Kidney (tissue), 13 donors: ENCODE measurements at regions not wholly inside any gene's neighbourhood (a gene's known extent, or its start where the extent isn't known, plus 50 kb on each side); places are given as distances from the start of the nearest gene placed in this dataset.
A peak's percentile ranks its signal among the peaks of the same experiment; 100 is the strongest.

Experiments
- DNase-seq, 5 donors: peaks; one replicate each; pipeline ENCODE4 v3.0.0-alpha.2; 2013 to 2020
- FAIRE-seq: peaks from 2 replicates; lab custom pipeline; 2012; peaks lifted over from hg19 to GRCh38; lab: Jason Lieb, UNC
- H3K27ac ChIP-seq, 2 donors: one replicate each; pipeline ENCODE4 v1.7.0; 2013; ENCODE audit warnings: low read depth in 2 of 2, low read length in 2 of 2, inconsistent platforms in 1 of 2
- H3K27me3 ChIP-seq: one replicate; pipeline ENCODE4 v1.7.1; 2013; ENCODE audit warnings: low read length, inconsistent platforms; ENCODE audit not compliant: control insufficient read depth, insufficient read depth
- H3K36me3 ChIP-seq, 3 donors: one replicate each; pipeline versions ENCODE4 v1.7.0 to v1.7.1; 2013; ENCODE audit warnings: low read length in 3 of 3, control low read depth in 1 of 3, inconsistent platforms in 1 of 3; ENCODE audit not compliant: insufficient read depth in 3 of 3, control insufficient read depth in 2 of 3
- H3K4me1 ChIP-seq, 3 donors: one replicate each; pipeline versions ENCODE4 v1.7.0 to v1.7.1; 2013; ENCODE audit warnings: low read length in 3 of 3, inconsistent platforms in 1 of 3, low read depth in 1 of 3; ENCODE audit not compliant: control insufficient read depth in 2 of 3, insufficient read depth in 2 of 3
- H3K4me3 ChIP-seq, 3 donors: one replicate each; pipeline versions ENCODE4 v1.7.0 to v1.8.1; 2013; ENCODE audit warnings: low read length in 3 of 3, control low read depth in 1 of 3, inconsistent platforms in 1 of 3
- H3K9ac ChIP-seq, 3 donors: one replicate each; pipeline versions ENCODE4 v1.7.0 to v1.7.1; 2013; ENCODE audit warnings: low read length in 3 of 3, control low read depth in 1 of 3, inconsistent platforms in 1 of 3
- H3K9me3 ChIP-seq, 3 donors: one replicate each; pipeline versions ENCODE4 v1.7.0 to v1.7.1; 2013; ENCODE audit warnings: low read length in 3 of 3, control low read depth in 1 of 3, inconsistent platforms in 1 of 3; ENCODE audit not compliant: control insufficient read depth in 2 of 3, insufficient read depth in 1 of 3
- intact Hi-C: fragments of 100-400 bp; cut with DNase I; formaldehyde crosslinking; loops from one replicate; pipeline ENCODE4 v1.11.1; 2022
- TF ChIP-seq, protein P1 (sequence below): IDR thresholded peaks from 3 replicates; pipeline ENCODE4 v1.5.1; 2012; ENCODE audit warnings: mild to moderate bottlenecking, moderate library complexity, borderline replicate concordance; ENCODE audit not compliant: insufficient read depth; ENCODE audit errors: extremely low read depth
- donor health status: control.
- donor health status: control.
- donor health status: control.
- donor health status: control.
- donor health status: control.
- donor health status: DM: yes; HTN: yes; CAD: no.
- donor health status: Normal renal cell carcinoma (clear cell type).

GRCh38 chr4:159697322-159698283, 594.7 kb downstream of the RAPGEF2 start:
- DNase-seq = peak in 1 of 5 donors; percentile 3
- Histone ChIP-seq H3K27me3 (no peaks in the 10 kb centered on the region), H3K9ac (no peak overlapping the region), H3K4me1 (no peaks in the 10 kb centered on the region), H3K9me3 (peaks cover 0 to 10% (median 0%) of the 10 kb centered on the region in 3 donors), H3K36me3 (no peaks in the 10 kb centered on the region), H3K27ac (no peak overlapping the region), H3K4me3 (no peak overlapping the region)
- TF ChIP-seq, protein P1, sequence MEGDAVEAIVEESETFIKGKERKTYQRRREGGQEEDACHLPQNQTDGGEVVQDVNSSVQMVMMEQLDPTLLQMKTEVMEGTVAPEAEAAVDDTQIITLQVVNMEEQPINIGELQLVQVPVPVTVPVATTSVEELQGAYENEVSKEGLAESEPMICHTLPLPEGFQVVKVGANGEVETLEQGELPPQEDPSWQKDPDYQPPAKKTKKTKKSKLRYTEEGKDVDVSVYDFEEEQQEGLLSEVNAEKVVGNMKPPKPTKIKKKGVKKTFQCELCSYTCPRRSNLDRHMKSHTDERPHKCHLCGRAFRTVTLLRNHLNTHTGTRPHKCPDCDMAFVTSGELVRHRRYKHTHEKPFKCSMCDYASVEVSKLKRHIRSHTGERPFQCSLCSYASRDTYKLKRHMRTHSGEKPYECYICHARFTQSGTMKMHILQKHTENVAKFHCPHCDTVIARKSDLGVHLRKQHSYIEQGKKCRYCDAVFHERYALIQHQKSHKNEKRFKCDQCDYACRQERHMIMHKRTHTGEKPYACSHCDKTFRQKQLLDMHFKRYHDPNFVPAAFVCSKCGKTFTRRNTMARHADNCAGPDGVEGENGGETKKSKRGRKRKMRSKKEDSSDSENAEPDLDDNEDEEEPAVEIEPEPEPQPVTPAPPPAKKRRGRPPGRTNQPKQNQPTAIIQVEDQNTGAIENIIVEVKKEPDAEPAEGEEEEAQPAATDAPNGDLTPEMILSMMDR = no peak
- intact Hi-C loops = no loop called here
- FAIRE-seq = no peak

DNA sequence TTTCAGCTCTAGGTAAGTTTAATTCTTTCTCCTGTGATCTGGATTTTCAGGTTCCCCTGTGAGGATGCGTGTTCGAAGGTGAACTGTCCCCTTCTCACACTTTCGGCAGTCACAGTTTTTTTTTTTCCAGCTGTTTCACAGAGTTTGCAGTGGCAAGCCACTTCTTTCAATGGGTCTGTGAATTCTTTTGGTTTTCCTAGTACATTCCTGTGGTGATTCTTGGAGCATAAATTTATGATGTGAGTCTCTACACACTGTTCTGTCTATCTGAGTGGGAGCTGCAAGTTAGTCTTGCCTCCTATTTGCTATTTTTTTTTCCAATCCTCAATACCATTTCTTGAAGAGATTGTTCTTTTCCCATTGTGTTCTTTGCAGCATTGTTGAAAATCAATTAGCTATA, 595.5 kb downstream of the RAPGEF2 start:
- Histone ChIP-seq H3K27ac (no peak overlapping the region), H3K9ac (no peak overlapping the region), H3K9me3 (peaks cover 0 to 8% (median 0%) of the 10 kb centered on the region in 3 donors), H3K4me1 (no peaks in the 10 kb centered on the region), H3K4me3 (no peak overlapping the region), H3K27me3 (no peaks in the 10 kb centered on the region), H3K36me3 (no peaks in the 10 kb centered on the region)
- intact Hi-C loops = no loop called here
- TF ChIP-seq, protein P1 = no peak
- FAIRE-seq (no peak), DNase-seq (no peak)

- DNase-seq = no peak
- FAIRE-seq = no peak
- H3K9me3 ChIP-seq = peaks cover 0 to 8% (median 0%) of the 10 kb centered on the region in 3 donors
- H3K36me3 ChIP-seq = no peaks in the 10 kb centered on the region
- TF ChIP-seq, protein P1 = no peak
- intact Hi-C loops = no loop called here
- H3K27ac ChIP-seq = no peak overlapping the region
- H3K27me3 ChIP-seq = no peaks in the 10 kb centered on the region
- H3K4me3 ChIP-seq = no peak overlapping the region
- no peak overlapping the region for H3K9ac ChIP-seq
- H3K4me1 ChIP-seq = no peaks in the 10 kb centered on the region
Observed at GRCh38 chr4:159702200-159702599, 599.3 kb downstream of the RAPGEF2 start.
